A549 (cell line): ENCODE measurements at regions not wholly inside any gene's neighbourhood (a gene's known extent, or its start where the extent isn't known, plus 50 kb on each side); places are given as distances from the start of the nearest gene placed in this dataset.

Experiments
- ATAC-seq, 2 experiments: fragments of 200-7000 bp in 1 of 2; fragments of >200 bp in 1 of 2; cut with Nextera tagmentation in 1 of 2; cut with Tn5 transposase in 1 of 2; 3 replicates each; pipeline versions ENCODE4 v1.8.0 to v1.9.1; 2018 to 2020; ENCODE audit warnings: mild to moderate bottlenecking in 1 of 2, moderate library complexity in 1 of 2
- CTCF ChIA-PET: fragments of 300-600 bp; sonication (Branson Sonifier 250); formaldehyde crosslinking; extraction: SDS; loops from one replicate; lab custom pipeline; 2021; ENCODE audit warnings: antibody characterized with exemption, inconsistent platforms; lab: Yijun Ruan, JAX
- POLR2A ChIA-PET: fragments of 350-600 bp; formaldehyde crosslinking; extraction: SDS; loops from one replicate; lab custom pipeline; 2021; ENCODE audit warnings: antibody characterized with exemption, inconsistent platforms; lab: Yijun Ruan, JAX
- DNase-seq, 2 experiments: peaks; one replicate each; pipeline versions ENCODE4 v3.0.0 to v3.0.0-alpha.2; 2011 to 2016; ENCODE audit warnings: low read depth in 1 of 2, low spot score in 1 of 2
- FAIRE-seq: peaks from 2 replicates; lab custom pipeline; 2011; peaks lifted over from hg19 to GRCh38; lab: Jason Lieb, UNC
- H3K27ac ChIP-seq, 2 experiments: fragments of >200 bp; sonication (Bioruptor Twin); formaldehyde crosslinking; 3 replicates each; pipeline ENCODE4 v1.5.1; 2016 to 2017
- H3K4me1 ChIP-seq: fragments of >200 bp; sonication (Bioruptor Twin); formaldehyde crosslinking; 3 replicates; pipeline ENCODE4 v1.6.1; 2016
- H3K4me2 ChIP-seq: fragments of >200 bp; sonication (Bioruptor Twin); formaldehyde crosslinking; 3 replicates; pipeline ENCODE4 v1.6.1; 2016
- H3K4me3 ChIP-seq: fragments of >200 bp; sonication (Bioruptor Twin); formaldehyde crosslinking; 3 replicates; pipeline ENCODE4 v1.5.1; 2016
- H3K9me3 ChIP-seq: fragments of >200 bp; sonication (Bioruptor Twin); formaldehyde crosslinking; 3 replicates; pipeline ENCODE4 v1.6.1; 2016
- CEBPB ChIP-seq, 2 experiments: fragments of >200 bp in 1 of 2; sonication (Bioruptor Twin) in 1 of 2; formaldehyde crosslinking in 1 of 2; IDR thresholded peaks; 2 replicates each; pipeline ENCODE4 v1.6.1; 2012 to 2016
- EHMT2 ChIP-seq: fragments of 200-600 bp; sonication (generic); IDR thresholded peaks from 2 replicates; pipeline ENCODE4 v1.6.1; 2016; ENCODE audit warnings: antibody characterized with exemption, low read depth, mild to moderate bottlenecking, moderate library complexity
- EP300 ChIP-seq, 2 experiments: fragments of >200 bp; sonication (Bioruptor Twin); formaldehyde crosslinking; IDR thresholded peaks; 2 replicates in 1 of 2; 3 replicates in 1 of 2; pipeline ENCODE4 v1.6.1; 2016 to 2017
- FOSB ChIP-seq: fragments of 250-450 bp; sonication (Bioruptor Pico); IDR thresholded peaks from 2 replicates; pipeline ENCODE4 v1.5.0; 2020; ENCODE audit warnings: mild to moderate bottlenecking, moderate library complexity
- FOXS1 ChIP-seq: fragments of 250-450 bp; sonication (Bioruptor Pico); IDR thresholded peaks from 2 replicates; pipeline ENCODE4 v1.5.0; 2020; ENCODE audit warnings: mild to moderate bottlenecking, moderate library complexity
- HEYL ChIP-seq: fragments of 250-450 bp; sonication (Bioruptor Pico); IDR thresholded peaks from 2 replicates; pipeline ENCODE4 v1.8.0; 2021; ENCODE audit warnings: mild to moderate bottlenecking, moderate library complexity
- HOXA7 ChIP-seq: fragments of 250-450 bp; sonication (Bioruptor Pico); IDR thresholded peaks from 2 replicates; pipeline ENCODE4 v1.5.0; 2020; ENCODE audit warnings: mild to moderate bottlenecking, moderate library complexity
- HOXB13 ChIP-seq: fragments of 250-450 bp; sonication (Bioruptor Pico); IDR thresholded peaks from 2 replicates; pipeline ENCODE4 v1.5.0; 2020; ENCODE audit warnings: low read depth, mild to moderate bottlenecking, moderate library complexity
- KDM1A ChIP-seq: fragments of 200-600 bp; sonication (generic); IDR thresholded peaks from 2 replicates; pipeline ENCODE4 v1.6.1; 2016; ENCODE audit warnings: low read depth, mild to moderate bottlenecking
- MAZ ChIP-seq: fragments of 150-350 bp; IDR thresholded peaks from 2 replicates; pipeline ENCODE4 v1.6.1; 2014; ENCODE audit warnings: antibody characterized with exemption, low read depth, low read length, borderline replicate concordance
- MYC ChIP-seq: IDR thresholded peaks from 2 replicates; pipeline ENCODE4 v1.6.1; 2012; ENCODE audit warnings: mild to moderate bottlenecking, inconsistent platforms, low read length, improper control_type of control experiment, borderline replicate concordance
- NFE2L2 ChIP-seq: fragments of 150-350 bp; conservative IDR thresholded peaks from 2 replicates; pipeline ENCODE4 v1.6.1; 2014; ENCODE audit warnings: low read length
- NPAS2 ChIP-seq: fragments of 250-450 bp; sonication (Bioruptor Pico); IDR thresholded peaks from 2 replicates; pipeline ENCODE4 v1.8.0; 2022; ENCODE audit warnings: mild to moderate bottlenecking, moderate library complexity, borderline replicate concordance
- SMC3 ChIP-seq: fragments of >200 bp; sonication (Bioruptor Twin); formaldehyde crosslinking; IDR thresholded peaks from 3 replicates; pipeline ENCODE4 v1.6.1; 2018; ENCODE audit warnings: inconsistent platforms
- ZC3H11A ChIP-seq: fragments of 450-650 bp; IDR thresholded peaks from 2 replicates; pipeline ENCODE4 v1.6.1; 2014; ENCODE audit warnings: antibody characterized with exemption, mild to moderate bottlenecking
- ZFP36 ChIP-seq: fragments of 450-650 bp; IDR thresholded peaks from 2 replicates; pipeline ENCODE4 v1.6.1; 2014; ENCODE audit warnings: borderline replicate concordance; ENCODE audit not compliant: partially characterized antibody
- ZNF302 ChIP-seq: fragments of 250-450 bp; sonication (Bioruptor Pico); IDR thresholded peaks from 2 replicates; pipeline ENCODE4 v1.9.0; 2021; ENCODE audit warnings: inconsistent platforms, mild to moderate bottlenecking, moderate library complexity
- ZSCAN20 ChIP-seq: fragments of 250-450 bp; sonication (Bioruptor Pico); IDR thresholded peaks from 2 replicates; pipeline ENCODE4 v1.8.0; 2022; ENCODE audit warnings: mild to moderate bottlenecking, moderate library complexity
- WGBS: methylation state at CpG from one replicate; pipeline ENCODE4 v1.1.6; 2017; ENCODE audit errors: missing lambda C conversion rate; 5-methylcytosine and 5-hydroxymethylcytosine counted together
- TF ChIP-seq, protein P1 (sequence below): fragments of >200 bp; sonication (Bioruptor Twin); formaldehyde crosslinking; IDR thresholded peaks from 3 replicates; pipeline ENCODE4 v1.5.1; 2016
- TF ChIP-seq, protein P2 (sequence below): fragments of >200 bp; sonication (Bioruptor Twin); formaldehyde crosslinking; IDR thresholded peaks from 2 replicates; pipeline ENCODE4 v1.6.1; 2016
- TF ChIP-seq, protein P3 (sequence below): fragments of 200-600 bp; sonication (generic); IDR thresholded peaks from 2 replicates; pipeline ENCODE4 v1.6.1; 2016; ENCODE audit warnings: antibody characterized with exemption, mild to moderate bottlenecking, moderate library complexity
- TF ChIP-seq, protein P4 (sequence below): IDR thresholded peaks from 2 replicates; pipeline ENCODE4 v1.6.1; 2012
- TF ChIP-seq, protein P5 (sequence below): fragments of 250-450 bp; sonication (Bioruptor Pico); IDR thresholded peaks from 2 replicates; pipeline ENCODE4 v1.5.0; 2021; ENCODE audit warnings: mild to moderate bottlenecking, moderate library complexity, borderline replicate concordance

DNA sequence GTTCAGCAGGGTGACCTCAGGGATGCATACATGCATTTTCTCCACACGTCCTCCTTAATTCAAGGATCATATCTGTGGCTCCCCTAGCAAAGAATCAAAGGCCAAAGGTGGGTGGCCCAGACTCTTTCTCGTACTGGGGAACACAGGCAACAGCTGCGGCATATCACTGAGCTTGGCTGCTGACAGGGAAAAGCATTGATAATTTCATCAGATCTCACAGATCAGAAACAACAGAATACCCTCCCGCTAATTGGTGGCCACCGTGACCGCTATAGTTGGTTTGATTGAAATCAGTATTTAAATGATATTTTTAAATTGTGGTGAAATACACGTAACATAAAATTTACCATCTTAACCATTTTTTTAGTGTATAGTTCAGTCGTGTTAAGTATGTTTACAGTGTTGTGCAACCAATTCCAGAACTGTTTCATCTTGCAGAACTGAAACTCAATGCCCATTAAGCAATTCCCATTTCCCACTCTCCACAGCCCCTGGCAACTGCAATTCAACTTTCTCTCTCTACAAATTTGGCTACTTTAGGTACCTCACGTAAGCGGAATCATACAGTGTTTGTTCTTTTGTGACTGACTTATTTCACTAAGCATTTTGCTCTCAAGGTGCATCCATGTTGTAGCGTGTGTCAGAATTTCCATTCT, 74.7 kb upstream of the TMEM170B start:
- FAIRE-seq (no peak), DNase-seq (no peak), ATAC-seq (no peak)
- 84% methylated on average over 11 of the region's 11 CpGs for WGBS
- H3K27ac ChIP-seq, result 0 out of 6 replicates have a peak overlapping the region, but pooled peaks of 1 of the 2 experiments have one; percentile 1
- TF ChIP-seq MAZ (no peak), ZSCAN20 (CRISPR knock-in tag) (no peak), HOXA7 (CRISPR knock-in tag) (no peak), MYC (no peak), HOXB13 (CRISPR knock-in tag) (no peak), NPAS2 (CRISPR knock-in tag) (no peak), ZC3H11A (no peak), HEYL (CRISPR knock-in tag) (no peak), FOXS1 (no peak), ZNF302 (CRISPR knock-in tag) (no peak), KDM1A (no peak)
- TF ChIP-seq, protein P1, sequence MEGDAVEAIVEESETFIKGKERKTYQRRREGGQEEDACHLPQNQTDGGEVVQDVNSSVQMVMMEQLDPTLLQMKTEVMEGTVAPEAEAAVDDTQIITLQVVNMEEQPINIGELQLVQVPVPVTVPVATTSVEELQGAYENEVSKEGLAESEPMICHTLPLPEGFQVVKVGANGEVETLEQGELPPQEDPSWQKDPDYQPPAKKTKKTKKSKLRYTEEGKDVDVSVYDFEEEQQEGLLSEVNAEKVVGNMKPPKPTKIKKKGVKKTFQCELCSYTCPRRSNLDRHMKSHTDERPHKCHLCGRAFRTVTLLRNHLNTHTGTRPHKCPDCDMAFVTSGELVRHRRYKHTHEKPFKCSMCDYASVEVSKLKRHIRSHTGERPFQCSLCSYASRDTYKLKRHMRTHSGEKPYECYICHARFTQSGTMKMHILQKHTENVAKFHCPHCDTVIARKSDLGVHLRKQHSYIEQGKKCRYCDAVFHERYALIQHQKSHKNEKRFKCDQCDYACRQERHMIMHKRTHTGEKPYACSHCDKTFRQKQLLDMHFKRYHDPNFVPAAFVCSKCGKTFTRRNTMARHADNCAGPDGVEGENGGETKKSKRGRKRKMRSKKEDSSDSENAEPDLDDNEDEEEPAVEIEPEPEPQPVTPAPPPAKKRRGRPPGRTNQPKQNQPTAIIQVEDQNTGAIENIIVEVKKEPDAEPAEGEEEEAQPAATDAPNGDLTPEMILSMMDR, result no peak
- TF ChIP-seq, protein P2, sequence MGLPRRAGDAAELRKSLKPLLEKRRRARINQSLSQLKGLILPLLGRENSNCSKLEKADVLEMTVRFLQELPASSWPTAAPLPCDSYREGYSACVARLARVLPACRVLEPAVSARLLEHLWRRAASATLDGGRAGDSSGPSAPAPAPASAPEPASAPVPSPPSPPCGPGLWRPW, result no peak
- TF ChIP-seq, protein P3, sequence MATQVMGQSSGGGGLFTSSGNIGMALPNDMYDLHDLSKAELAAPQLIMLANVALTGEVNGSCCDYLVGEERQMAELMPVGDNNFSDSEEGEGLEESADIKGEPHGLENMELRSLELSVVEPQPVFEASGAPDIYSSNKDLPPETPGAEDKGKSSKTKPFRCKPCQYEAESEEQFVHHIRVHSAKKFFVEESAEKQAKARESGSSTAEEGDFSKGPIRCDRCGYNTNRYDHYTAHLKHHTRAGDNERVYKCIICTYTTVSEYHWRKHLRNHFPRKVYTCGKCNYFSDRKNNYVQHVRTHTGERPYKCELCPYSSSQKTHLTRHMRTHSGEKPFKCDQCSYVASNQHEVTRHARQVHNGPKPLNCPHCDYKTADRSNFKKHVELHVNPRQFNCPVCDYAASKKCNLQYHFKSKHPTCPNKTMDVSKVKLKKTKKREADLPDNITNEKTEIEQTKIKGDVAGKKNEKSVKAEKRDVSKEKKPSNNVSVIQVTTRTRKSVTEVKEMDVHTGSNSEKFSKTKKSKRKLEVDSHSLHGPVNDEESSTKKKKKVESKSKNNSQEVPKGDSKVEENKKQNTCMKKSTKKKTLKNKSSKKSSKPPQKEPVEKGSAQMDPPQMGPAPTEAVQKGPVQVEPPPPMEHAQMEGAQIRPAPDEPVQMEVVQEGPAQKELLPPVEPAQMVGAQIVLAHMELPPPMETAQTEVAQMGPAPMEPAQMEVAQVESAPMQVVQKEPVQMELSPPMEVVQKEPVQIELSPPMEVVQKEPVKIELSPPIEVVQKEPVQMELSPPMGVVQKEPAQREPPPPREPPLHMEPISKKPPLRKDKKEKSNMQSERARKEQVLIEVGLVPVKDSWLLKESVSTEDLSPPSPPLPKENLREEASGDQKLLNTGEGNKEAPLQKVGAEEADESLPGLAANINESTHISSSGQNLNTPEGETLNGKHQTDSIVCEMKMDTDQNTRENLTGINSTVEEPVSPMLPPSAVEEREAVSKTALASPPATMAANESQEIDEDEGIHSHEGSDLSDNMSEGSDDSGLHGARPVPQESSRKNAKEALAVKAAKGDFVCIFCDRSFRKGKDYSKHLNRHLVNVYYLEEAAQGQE, result no peak
- TF ChIP-seq, protein P4, sequence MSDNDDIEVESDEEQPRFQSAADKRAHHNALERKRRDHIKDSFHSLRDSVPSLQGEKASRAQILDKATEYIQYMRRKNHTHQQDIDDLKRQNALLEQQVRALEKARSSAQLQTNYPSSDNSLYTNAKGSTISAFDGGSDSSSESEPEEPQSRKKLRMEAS, result no peak
- ChIA-PET POLR2A (no interaction called here), CTCF (no interaction called here)
- no peak overlapping the region for H3K4me2 ChIP-seq
- no peaks in the 10 kb centered on the region for H3K9me3 ChIP-seq
- H3K4me3 ChIP-seq, result no peak overlapping the region
- no peaks in the 10 kb centered on the region for H3K4me1 ChIP-seq

DNA sequence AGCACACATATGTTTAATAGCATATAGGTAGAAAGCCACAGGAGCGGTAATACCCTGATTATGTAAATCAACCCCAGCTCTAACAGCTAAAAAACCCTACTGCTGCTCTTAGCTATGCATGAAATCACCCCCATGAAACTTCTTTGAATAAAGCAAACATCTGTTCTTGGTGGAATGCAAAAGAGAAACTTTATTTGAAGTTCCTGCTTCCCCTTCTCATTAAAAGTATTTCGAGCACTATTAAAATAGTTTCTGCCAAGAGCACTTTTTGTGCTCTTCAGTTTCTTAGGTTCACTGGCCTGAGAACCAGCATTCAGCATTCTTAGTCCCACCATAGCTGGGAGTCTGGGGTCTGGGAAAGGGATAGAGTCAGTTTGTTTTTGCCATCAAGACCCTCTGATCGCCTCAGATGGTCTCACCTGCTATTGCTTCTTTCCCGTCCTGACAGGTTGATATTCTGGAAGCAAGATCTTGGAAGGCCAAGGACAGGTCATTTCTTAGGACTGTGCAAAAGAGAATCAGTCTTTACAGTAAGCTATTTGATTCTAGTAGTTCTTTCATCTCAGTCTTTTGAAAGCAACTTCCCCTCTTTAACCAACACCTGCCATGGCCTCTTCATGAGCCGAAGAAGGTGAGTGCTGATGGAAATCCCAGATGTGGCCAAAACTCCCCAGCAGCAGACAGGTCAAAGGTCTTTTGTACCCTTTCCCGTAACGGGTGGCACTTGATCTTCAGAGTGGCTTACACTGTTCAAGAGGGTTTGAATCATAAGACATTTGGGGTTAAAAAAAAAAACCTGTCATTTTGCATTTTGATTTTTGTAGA, 76.5 kb upstream of the TMEM170B start:
- no peak for ATAC-seq
- WGBS, result 89% methylated on average over 7 of the region's 7 CpGs
- CTCF ChIA-PET, result interaction anchor here (0.5 to 1.6 kb wide), 2 partner anchors 27 to 1159 kb away, joined by 3 read pairs; no protein-coding TSS in a partner anchor
- Histone ChIP-seq H3K4me3 (no peak overlapping the region), H3K4me1 (no peaks in the 10 kb centered on the region), H3K27ac (no peak overlapping the region), H3K9me3 (no peaks in the 10 kb centered on the region), H3K4me2 (no peak overlapping the region)
- no peak for DNase-seq
- FAIRE-seq, result no peak
- POLR2A ChIA-PET, result no interaction called here
- TF ChIP-seq, protein P1, result no peak
- TF ChIP-seq EHMT2, result no peak
- TF ChIP-seq, protein P5, sequence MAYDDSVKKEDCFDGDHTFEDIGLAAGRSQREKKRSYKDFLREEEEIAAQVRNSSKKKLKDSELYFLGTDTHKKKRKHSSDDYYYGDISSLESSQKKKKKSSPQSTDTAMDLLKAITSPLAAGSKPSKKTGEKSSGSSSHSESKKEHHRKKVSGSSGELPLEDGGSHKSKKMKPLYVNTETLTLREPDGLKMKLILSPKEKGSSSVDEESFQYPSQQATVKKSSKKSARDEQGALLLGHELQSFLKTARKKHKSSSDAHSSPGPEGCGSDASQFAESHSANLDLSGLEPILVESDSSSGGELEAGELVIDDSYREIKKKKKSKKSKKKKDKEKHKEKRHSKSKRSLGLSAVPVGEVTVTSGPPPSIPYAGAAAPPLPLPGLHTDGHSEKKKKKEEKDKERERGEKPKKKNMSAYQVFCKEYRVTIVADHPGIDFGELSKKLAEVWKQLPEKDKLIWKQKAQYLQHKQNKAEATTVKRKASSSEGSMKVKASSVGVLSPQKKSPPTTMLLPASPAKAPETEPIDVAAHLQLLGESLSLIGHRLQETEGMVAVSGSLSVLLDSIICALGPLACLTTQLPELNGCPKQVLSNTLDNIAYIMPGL, result no peak
- no peak for TF ChIP-seq HEYL (CRISPR knock-in tag)
- no peak for TF ChIP-seq NFE2L2
- TF ChIP-seq EP300 (IDR thresholded peaks at IDR 0.05), result no peak
- no peak for TF ChIP-seq MYC
- TF ChIP-seq CEBPB (IDR thresholded peaks at IDR 0.05), result no peak
- no peak for TF ChIP-seq ZFP36
- TF ChIP-seq SMC3, result no peak
- no peak for TF ChIP-seq FOSB (CRISPR knock-in tag)
